GM12892 (cell line): ENCODE measurements at regions not wholly inside any gene's neighbourhood (a gene's known extent, or its start where the extent isn't known, plus 50 kb on each side); places are given as distances from the start of the nearest gene placed in this dataset.

Experiments used
- POLR2A ChIP-seq: IDR thresholded peaks from 2 replicates; pipeline ENCODE4 v1.6.1; 2011; ENCODE audit warnings: low read depth, low read length, control low read depth
- POLR2AphosphoS5 ChIP-seq: IDR thresholded peaks from 2 replicates; pipeline ENCODE4 v1.6.1; 2011; ENCODE audit warnings: low read depth, low read length, control low read depth
- TAF1 ChIP-seq: IDR thresholded peaks from 2 replicates; pipeline ENCODE4 v1.6.1; 2011; ENCODE audit warnings: low read depth, mild to moderate bottlenecking, control low read depth, low read length, borderline replicate concordance

GRCh38 chr5:124333298-124333979 is 413.0 kb downstream of the ZNF608 start:
- no peak for TF ChIP-seq POLR2A
- TF ChIP-seq TAF1 = no peak
- no peak for TF ChIP-seq POLR2AphosphoS5
